Loucy (cell line): ENCODE measurements at regions not wholly inside any gene's neighbourhood (a gene's known extent, or its start where the extent isn't known, plus 50 kb on each side); places are given as distances from the start of the nearest gene placed in this dataset.

Source experiments
- H2AFZ ChIP-seq: fragments of 200-600 bp; sonication (generic); 2 replicates; pipeline ENCODE4 v1.6.0; 2016; ENCODE audit warnings: antibody characterized with exemption, mild to moderate bottlenecking, low read length, moderate library complexity
- H3F3A ChIP-seq: fragments of 200-600 bp; 2 replicates; pipeline ENCODE4 v1.6.0; 2016; ENCODE audit warnings: antibody characterized with exemption, low read depth, mild to moderate bottlenecking
- H3K27me3 ChIP-seq: fragments of 200-600 bp; sonication (generic); 2 replicates; pipeline ENCODE4 v1.6.1; 2014; ENCODE audit warnings: low read length, mild to moderate bottlenecking; ENCODE audit not compliant: insufficient read depth, poor library complexity, severe bottlenecking
- H3K36me3 ChIP-seq: fragments of 200-600 bp; sonication (generic); 2 replicates; pipeline ENCODE4 v1.6.1; 2016; ENCODE audit warnings: low read length; ENCODE audit not compliant: insufficient read depth
- H3K4me1 ChIP-seq: fragments of 200-600 bp; sonication (generic); 2 replicates; pipeline ENCODE4 v1.5.1; 2014; ENCODE audit warnings: low read length, mild to moderate bottlenecking; ENCODE audit not compliant: insufficient read depth, poor library complexity, severe bottlenecking
- H3K4me2 ChIP-seq: fragments of 200-600 bp; sonication (generic); 2 replicates; pipeline ENCODE4 v1.6.0; 2014; ENCODE audit warnings: antibody characterized with exemption, low read length, low read depth, mild to moderate bottlenecking; ENCODE audit not compliant: poor library complexity, severe bottlenecking
- H3K4me3 ChIP-seq: fragments of 200-600 bp; sonication (generic); 2 replicates; pipeline ENCODE4 v1.5.1; 2014; ENCODE audit warnings: low read length, mild to moderate bottlenecking, mixed read lengths; ENCODE audit not compliant: poor library complexity, severe bottlenecking
- H3K79me2 ChIP-seq: fragments of 200-600 bp; sonication (generic); 2 replicates; pipeline ENCODE4 v1.6.1; 2014; ENCODE audit warnings: low read length; ENCODE audit not compliant: insufficient read depth
- H3K9ac ChIP-seq: fragments of 200-600 bp; sonication (generic); 2 replicates; pipeline ENCODE4 v1.6.0; 2014; ENCODE audit warnings: mild to moderate bottlenecking, low read depth, low read length, moderate library complexity; ENCODE audit not compliant: poor library complexity, severe bottlenecking
- H3K9me2 ChIP-seq: fragments of 200-600 bp; sonication (generic); replicated peaks from 2 replicates; pipeline ENCODE4 v1.6.1; 2016; ENCODE audit warnings: low read depth, low read length, mixed read lengths
- H3K9me3 ChIP-seq: fragments of 200-600 bp; sonication (generic); 2 replicates; pipeline ENCODE4 v1.6.1; 2014; ENCODE audit warnings: mild to moderate bottlenecking, antibody characterized with exemption, low read length, low read depth; ENCODE audit not compliant: insufficient read depth
- H4K20me1 ChIP-seq: fragments of 200-600 bp; sonication (generic); 2 replicates; pipeline ENCODE4 v1.6.0; 2014; ENCODE audit warnings: antibody characterized with exemption, low read length, mild to moderate bottlenecking; ENCODE audit not compliant: insufficient read depth, poor library complexity, severe bottlenecking
- EZH2phosphoT487 ChIP-seq: fragments of 200-600 bp; IDR thresholded peaks from 2 replicates; pipeline ENCODE4 v1.6.1; 2018; ENCODE audit warnings: antibody characterized with exemption, mild to moderate bottlenecking, moderate library complexity, borderline replicate concordance
- TF ChIP-seq, protein P1 (sequence below): fragments of 200-600 bp; sonication (generic); conservative IDR thresholded peaks from 2 replicates; pipeline ENCODE4 v1.5.1; 2014; ENCODE audit warnings: mild to moderate bottlenecking, antibody characterized with exemption, low read length

DNA sequence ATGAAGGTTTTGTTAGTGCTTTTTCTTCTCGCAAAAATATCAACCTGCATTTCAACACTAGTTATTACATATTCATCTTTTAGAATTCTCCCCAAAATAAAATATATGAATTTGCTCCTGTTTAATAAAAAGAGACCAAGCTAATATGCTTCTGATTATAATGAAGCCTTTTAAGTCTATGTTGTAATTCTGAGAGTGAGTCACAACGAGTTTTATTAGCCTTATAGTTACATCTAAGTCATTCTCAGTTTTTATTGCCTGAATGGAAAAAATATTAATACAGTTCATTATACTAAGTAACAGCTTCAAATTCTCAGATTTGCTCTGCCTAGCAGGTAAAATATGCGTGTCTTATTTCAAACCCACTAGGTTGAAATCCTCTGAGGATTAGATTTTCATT is 152.4 kb upstream of the CELF2 start:
- TF ChIP-seq EZH2phosphoT487, result no peak
- TF ChIP-seq, protein P1, sequence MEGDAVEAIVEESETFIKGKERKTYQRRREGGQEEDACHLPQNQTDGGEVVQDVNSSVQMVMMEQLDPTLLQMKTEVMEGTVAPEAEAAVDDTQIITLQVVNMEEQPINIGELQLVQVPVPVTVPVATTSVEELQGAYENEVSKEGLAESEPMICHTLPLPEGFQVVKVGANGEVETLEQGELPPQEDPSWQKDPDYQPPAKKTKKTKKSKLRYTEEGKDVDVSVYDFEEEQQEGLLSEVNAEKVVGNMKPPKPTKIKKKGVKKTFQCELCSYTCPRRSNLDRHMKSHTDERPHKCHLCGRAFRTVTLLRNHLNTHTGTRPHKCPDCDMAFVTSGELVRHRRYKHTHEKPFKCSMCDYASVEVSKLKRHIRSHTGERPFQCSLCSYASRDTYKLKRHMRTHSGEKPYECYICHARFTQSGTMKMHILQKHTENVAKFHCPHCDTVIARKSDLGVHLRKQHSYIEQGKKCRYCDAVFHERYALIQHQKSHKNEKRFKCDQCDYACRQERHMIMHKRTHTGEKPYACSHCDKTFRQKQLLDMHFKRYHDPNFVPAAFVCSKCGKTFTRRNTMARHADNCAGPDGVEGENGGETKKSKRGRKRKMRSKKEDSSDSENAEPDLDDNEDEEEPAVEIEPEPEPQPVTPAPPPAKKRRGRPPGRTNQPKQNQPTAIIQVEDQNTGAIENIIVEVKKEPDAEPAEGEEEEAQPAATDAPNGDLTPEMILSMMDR, result no peak
- Histone ChIP-seq H3K9ac (no peak overlapping the region), H3K36me3 (no peaks in the 10 kb centered on the region), H3K9me2 (no peaks in the 10 kb centered on the region), H3K4me3 (no peak overlapping the region), H4K20me1 (no peaks in the 10 kb centered on the region), H3K79me2 (no peaks in the 10 kb centered on the region), H3F3A (no peaks in the 10 kb centered on the region), H2AFZ (no peak overlapping the region), H3K9me3 (no peaks in the 10 kb centered on the region), H3K4me2 (no peak overlapping the region), H3K27me3 (no peaks in the 10 kb centered on the region), H3K4me1 (no peaks in the 10 kb centered on the region)

DNA sequence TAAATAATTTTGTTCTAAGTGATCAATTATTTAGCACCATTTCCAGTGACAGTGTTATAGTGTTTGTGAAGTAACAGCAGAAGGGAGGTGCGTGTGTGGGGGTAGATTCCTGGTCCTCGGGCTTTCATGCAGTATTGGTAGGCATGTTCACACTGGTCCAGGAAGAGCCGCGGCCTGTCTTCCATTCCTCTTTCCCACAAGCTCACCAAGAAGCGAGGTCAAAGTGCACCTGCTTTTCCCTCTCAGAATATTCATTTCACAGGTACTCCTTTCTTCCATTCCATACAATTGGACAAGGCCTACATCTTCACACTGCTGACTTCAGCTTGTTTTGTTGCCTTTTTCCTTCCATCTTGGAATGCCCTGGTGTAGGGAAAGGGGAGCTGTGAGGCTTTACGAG is 151.8 kb upstream of the CELF2 start:
- no peaks in the 10 kb centered on the region for H3F3A ChIP-seq
- no peak overlapping the region for H3K4me2 ChIP-seq
- no peak overlapping the region for H2AFZ ChIP-seq
- H3K9me3 ChIP-seq, result no peaks in the 10 kb centered on the region
- no peaks in the 10 kb centered on the region for H3K36me3 ChIP-seq
- no peak overlapping the region for H3K9ac ChIP-seq
- no peaks in the 10 kb centered on the region for H3K9me2 ChIP-seq
- H3K27me3 ChIP-seq, result no peaks in the 10 kb centered on the region
- H4K20me1 ChIP-seq, result no peaks in the 10 kb centered on the region
- no peaks in the 10 kb centered on the region for H3K79me2 ChIP-seq
- no peak overlapping the region for H3K4me3 ChIP-seq
- no peaks in the 10 kb centered on the region for H3K4me1 ChIP-seq
- TF ChIP-seq EZH2phosphoT487, result no peak
- TF ChIP-seq, protein P1, result no peak

DNA sequence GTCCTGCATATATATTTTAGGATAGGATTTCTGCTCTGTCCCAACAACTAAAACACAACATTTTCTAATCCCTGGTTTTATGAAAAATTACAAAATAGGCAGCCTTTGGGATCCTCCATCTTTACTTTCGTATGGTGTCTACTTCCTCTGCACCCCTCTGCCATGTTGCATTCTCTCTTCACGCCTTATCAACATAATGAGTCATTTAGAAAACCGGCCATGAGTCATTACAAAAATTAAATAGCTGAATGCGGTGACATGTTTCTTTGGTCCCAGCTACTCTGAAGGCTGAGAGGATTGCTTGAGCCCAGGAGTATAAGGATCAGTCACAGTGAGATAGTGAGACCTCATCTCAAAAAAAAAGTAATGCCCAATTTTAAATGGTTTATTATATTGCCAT is 148.1 kb upstream of the CELF2 start:
- Histone ChIP-seq H3K4me3 (no peak overlapping the region), H3K4me2 (no peak overlapping the region), H3K9ac (no peak overlapping the region), H3K36me3 (no peaks in the 10 kb centered on the region), H4K20me1 (no peaks in the 10 kb centered on the region), H3F3A (no peaks in the 10 kb centered on the region), H2AFZ (no peak overlapping the region), H3K79me2 (no peaks in the 10 kb centered on the region), H3K9me2 (no peaks in the 10 kb centered on the region), H3K4me1 (no peaks in the 10 kb centered on the region), H3K9me3 (no peaks in the 10 kb centered on the region), H3K27me3 (no peaks in the 10 kb centered on the region)
- TF ChIP-seq EZH2phosphoT487, result no peak
- TF ChIP-seq, protein P1, result no peak
